WERI-Rb-1 (cell line): ENCODE measurements at regions not wholly inside any gene's neighbourhood (a gene's known extent, or its start where the extent isn't known, plus 50 kb on each side); places are given as distances from the start of the nearest gene placed in this dataset.

ENCODE experiments used
- DNase-seq: peaks from one replicate; pipeline ENCODE4 v3.0.0-alpha.2; 2020
- H3K27ac ChIP-seq: fragments of 250-450 bp; sonication (Bioruptor Pico); 2 replicates; pipeline ENCODE4 v1.5.1; 2020; ENCODE audit warnings: mild to moderate bottlenecking, moderate library complexity
- H3K27me3 ChIP-seq: fragments of 250-450 bp; sonication (Bioruptor Pico); 2 replicates; pipeline ENCODE4 v1.5.1; 2021; ENCODE audit warnings: mild to moderate bottlenecking, low read depth, moderate library complexity; ENCODE audit not compliant: insufficient read depth, severe bottlenecking
- H3K36me3 ChIP-seq: fragments of 250-450 bp; sonication (Bioruptor Pico); 2 replicates; pipeline ENCODE4 v1.5.1; 2020; ENCODE audit warnings: mild to moderate bottlenecking, moderate library complexity
- H3K4me3 ChIP-seq: 2 replicates; pipeline ENCODE4 v1.5.1; 2011; ENCODE audit warnings: low read depth, mild to moderate bottlenecking, control low read depth, low read length
- H3K9me3 ChIP-seq: fragments of 250-450 bp; sonication (Bioruptor Pico); 2 replicates; pipeline ENCODE4 v1.5.1; 2021; ENCODE audit warnings: mild to moderate bottlenecking, moderate library complexity; ENCODE audit not compliant: severe bottlenecking
- TF ChIP-seq, protein P1 (sequence below): IDR thresholded peaks from 2 replicates; pipeline ENCODE4 v1.5.1; 2011; ENCODE audit warnings: low read depth, mild to moderate bottlenecking, control low read depth, inconsistent platforms, low read length

DNA sequence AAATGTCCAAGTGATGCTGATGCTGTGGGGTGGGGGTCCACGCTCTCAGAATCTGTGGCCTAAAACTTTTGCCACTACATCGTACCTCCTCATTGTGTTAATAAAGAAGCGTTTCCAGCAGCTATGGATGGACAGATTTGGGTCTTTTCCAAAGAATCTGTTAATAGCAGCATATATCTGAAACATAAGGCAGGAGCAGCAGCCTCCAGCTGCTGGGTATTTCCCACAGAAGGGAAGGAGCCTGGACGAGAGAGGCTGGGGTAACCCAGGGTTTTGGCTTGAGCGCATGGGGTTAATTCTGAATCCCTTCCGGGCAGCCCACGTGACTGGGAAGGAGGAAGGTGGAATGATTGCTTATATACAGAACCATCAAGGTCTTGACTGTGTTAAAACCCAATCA, 332.4 kb downstream of the BCOR start:
- TF ChIP-seq, protein P1, sequence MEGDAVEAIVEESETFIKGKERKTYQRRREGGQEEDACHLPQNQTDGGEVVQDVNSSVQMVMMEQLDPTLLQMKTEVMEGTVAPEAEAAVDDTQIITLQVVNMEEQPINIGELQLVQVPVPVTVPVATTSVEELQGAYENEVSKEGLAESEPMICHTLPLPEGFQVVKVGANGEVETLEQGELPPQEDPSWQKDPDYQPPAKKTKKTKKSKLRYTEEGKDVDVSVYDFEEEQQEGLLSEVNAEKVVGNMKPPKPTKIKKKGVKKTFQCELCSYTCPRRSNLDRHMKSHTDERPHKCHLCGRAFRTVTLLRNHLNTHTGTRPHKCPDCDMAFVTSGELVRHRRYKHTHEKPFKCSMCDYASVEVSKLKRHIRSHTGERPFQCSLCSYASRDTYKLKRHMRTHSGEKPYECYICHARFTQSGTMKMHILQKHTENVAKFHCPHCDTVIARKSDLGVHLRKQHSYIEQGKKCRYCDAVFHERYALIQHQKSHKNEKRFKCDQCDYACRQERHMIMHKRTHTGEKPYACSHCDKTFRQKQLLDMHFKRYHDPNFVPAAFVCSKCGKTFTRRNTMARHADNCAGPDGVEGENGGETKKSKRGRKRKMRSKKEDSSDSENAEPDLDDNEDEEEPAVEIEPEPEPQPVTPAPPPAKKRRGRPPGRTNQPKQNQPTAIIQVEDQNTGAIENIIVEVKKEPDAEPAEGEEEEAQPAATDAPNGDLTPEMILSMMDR = no peak
- no peaks in the 10 kb centered on the region for H3K36me3 ChIP-seq
- DNase-seq = no peak
- H3K27me3 ChIP-seq = no peaks in the 10 kb centered on the region
- peak overlapping the region; percentile 85 for H3K27ac ChIP-seq
- H3K4me3 ChIP-seq = no peak overlapping the region
- H3K9me3 ChIP-seq = no peaks in the 10 kb centered on the region

DNA sequence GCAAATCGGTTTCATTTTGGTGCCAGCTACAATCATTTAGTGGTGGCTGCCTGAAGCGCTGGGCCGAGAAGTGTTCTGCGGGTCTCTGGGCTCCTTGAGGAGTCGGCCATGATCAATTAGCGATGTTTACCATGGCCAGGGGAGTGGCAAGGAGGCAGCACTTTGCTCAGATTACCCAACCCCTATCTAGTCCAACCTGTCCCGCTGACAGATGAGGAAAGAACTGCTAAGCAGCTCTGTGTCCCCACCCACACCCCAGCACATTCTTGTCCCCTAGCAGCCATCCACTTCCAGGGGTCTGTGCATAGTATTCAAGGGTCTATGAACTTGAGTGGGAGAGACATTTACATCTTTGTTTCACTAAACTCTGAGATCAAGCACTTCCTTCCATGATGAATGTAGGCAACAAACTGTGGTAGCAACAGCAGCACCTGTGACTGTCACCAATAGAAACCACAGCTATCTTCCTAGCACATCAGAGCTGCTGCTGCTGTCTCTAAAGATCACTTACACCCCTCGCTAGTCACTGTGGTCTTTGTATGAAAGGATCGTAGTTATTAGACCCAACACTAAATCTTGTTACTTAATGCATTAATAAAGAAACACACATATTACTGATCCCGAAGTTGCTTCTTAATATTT, 331.6 kb downstream of the BCOR start:
- DNase-seq = no peak
- Histone ChIP-seq H3K27ac (0 out of 2 replicates have a peak overlapping the region, but pooled peaks have one; percentile 23), H3K27me3 (no peaks in the 10 kb centered on the region), H3K36me3 (no peaks in the 10 kb centered on the region), H3K4me3 (no peak overlapping the region), H3K9me3 (no peaks in the 10 kb centered on the region)
- TF ChIP-seq, protein P1 = no peak

DNA sequence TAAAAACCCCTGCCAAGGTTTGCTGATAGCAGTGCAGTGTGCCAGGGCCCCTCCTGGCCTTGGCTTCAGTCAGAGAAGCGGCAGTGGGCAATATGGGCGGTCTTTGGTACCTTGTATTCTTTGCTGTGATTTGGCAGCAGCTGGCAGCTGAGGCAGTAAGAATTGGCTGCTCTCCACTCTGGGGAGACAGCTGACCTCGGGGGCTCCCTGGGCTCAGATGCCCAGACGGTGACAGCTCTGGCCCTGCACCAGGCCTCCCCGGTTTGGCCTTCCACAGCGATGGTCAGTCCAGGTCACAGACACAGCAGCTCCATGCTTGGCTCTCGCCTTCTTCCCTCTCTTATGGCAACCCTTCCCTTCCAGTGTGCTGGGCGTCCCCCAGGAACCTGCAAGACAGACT, 330.9 kb downstream of the BCOR start:
- DNase-seq = no peak
- Histone ChIP-seq H3K27me3 (no peaks in the 10 kb centered on the region), H3K4me3 (no peak overlapping the region), H3K9me3 (no peaks in the 10 kb centered on the region), H3K36me3 (no peaks in the 10 kb centered on the region), H3K27ac (no peak overlapping the region)
- TF ChIP-seq, protein P1 = no peak

DNA sequence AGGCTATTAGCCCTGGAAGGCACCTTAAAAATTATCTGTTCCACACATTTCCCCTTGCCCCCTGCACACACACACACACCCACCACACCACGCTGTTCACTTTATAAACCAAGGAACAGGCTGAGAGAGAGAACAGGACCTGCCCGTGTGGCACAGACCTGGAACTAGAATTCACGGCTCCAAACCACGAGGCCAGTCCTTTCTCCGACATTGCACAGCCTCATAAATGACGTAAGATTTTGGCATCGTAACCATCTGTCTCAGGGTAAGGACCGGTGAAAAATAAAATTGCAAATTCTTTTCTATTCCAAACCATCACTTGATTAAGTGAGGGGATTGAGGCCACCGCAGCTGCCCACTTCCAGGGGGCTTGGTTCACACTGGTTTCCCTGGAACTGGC, 330.3 kb downstream of the BCOR start:
- no peaks in the 10 kb centered on the region for H3K36me3 ChIP-seq
- no peak for DNase-seq
- no peak overlapping the region for H3K4me3 ChIP-seq
- no peaks in the 10 kb centered on the region for H3K27me3 ChIP-seq
- no peaks in the 10 kb centered on the region for H3K9me3 ChIP-seq
- TF ChIP-seq, protein P1 = no peak
- H3K27ac ChIP-seq = no peak overlapping the region

DNA sequence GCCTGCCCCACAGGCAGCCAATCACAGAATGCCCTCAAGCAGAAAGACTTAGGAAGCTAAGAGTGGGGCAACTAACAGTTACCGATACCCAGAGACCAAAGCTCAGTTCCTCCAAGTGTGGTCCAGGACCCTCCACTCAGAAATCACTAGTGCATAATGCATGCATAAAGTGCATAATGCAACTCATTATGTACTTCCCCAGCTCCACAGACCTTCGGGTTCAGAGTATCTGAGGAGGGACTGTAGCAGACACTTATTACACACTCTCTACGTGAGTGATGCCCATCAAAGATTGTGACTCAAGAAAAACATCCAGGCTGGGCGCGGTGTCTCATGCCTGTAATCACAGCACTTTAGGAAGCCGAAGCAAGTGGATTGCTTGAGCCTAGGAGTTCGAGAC, 328.0 kb downstream of the BCOR start:
- Histone ChIP-seq H3K4me3 (no peak overlapping the region), H3K36me3 (no peaks in the 10 kb centered on the region), H3K27me3 (no peaks in the 10 kb centered on the region), H3K27ac (no peak overlapping the region), H3K9me3 (no peaks in the 10 kb centered on the region)
- TF ChIP-seq, protein P1 = no peak
- no peak for DNase-seq

DNA sequence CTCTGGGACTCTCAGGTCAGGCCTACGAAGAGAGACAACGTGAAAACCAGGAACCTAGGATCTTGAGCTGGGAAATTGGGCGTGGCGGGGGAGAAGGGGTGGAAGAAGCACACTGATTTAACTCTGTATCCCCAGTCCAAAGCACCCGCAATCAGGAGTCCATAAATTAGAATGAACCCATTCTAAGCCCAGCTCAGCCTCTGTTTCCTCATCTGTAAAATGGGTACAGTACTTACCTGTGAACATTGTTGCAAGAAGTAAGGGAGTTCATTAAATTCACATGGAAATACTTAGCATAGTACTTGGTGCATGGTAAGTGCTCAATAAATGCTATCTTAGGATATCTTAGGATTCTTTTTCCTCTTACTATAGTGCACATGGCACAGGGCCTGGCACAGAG, 326.7 kb downstream of the BCOR start:
- TF ChIP-seq, protein P1 = no peak
- Histone ChIP-seq H3K9me3 (no peaks in the 10 kb centered on the region), H3K27me3 (no peaks in the 10 kb centered on the region), H3K27ac (no peak overlapping the region), H3K4me3 (no peak overlapping the region), H3K36me3 (no peaks in the 10 kb centered on the region)
- no peak for DNase-seq
